ENCODE measurements at regions not wholly inside any gene's neighbourhood (a gene's known extent, or its start where the extent isn't known, plus 50 kb on each side); places are given as distances from the start of the nearest gene placed in this dataset.

DNA sequence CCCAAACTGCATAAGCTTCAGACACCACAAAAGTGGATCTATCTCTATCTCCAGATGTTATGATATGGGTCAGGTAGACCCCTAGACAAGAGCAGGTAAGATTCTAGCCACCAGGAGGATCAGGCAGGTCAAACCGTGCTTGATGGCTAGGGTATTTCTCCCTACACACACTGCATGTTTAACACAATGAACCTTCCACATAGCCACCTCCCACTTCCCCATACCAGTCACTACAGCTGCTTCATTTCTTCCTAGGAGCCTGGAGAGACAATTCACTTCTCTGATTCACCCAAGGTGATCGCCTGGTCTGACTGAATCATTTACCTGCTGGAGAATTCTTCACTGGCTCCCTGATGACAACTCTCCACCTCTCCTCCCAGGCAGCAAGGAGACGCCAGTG, 66.0 kb upstream of the MYCN start:
- H2BK5ac ChIP-seq (ENCODE audit: low read depth, low read length): no peak overlapping the region
- FAIRE-seq: no peak
- no peak overlapping the region for H2BK20ac ChIP-seq (ENCODE audit: low read length)
- no peak overlapping the region for H4K91ac ChIP-seq (replicated peaks; ENCODE audit: insufficient read length, low read length)
- peaks cover 3 to 7% of the 10 kb centered on the region in 2 experiments; a peak in 2 of 4 replicates for H3K9me3 ChIP-seq (ENCODE audit: insufficient read depth in 2 of 2, low read depth in 1 of 2, low read length in 1 of 2)
- no peak overlapping the region for H2BK15ac ChIP-seq (ENCODE audit: low read length)
- 76% methylated on average over 3 of the region's 3 CpGs; no CpG with 5 or more reads in 1 of the 2 experiments for WGBS, 2 experiments (ENCODE audit: extremely low coverage in 1 of 2, insufficient coverage in 1 of 2, insufficient read length in 1 of 2, insufficient replicate concordance in 2 of 2, low coverage in 1 of 2, low lambda C conversion rate in 2 of 2, missing lambda C conversion rate in 1 of 2)
- no peaks in the 10 kb centered on the region for H3K36me3 ChIP-seq (ENCODE audit: control insufficient read depth in 2 of 4, insufficient read depth in 4 of 4, low read length in 3 of 4)
- no peak overlapping the region for H4K5ac ChIP-seq (ENCODE audit: insufficient read length, low read depth, low read length)
- H2BK12ac ChIP-seq (ENCODE audit: low read depth, low read length): no peak overlapping the region
- no peaks in the 10 kb centered on the region for H3K79me2 ChIP-seq (ENCODE audit: control insufficient read depth in 1 of 2, insufficient read depth in 2 of 2, low read length in 2 of 2)
- no peak overlapping the region for H3K4ac ChIP-seq (replicated peaks; ENCODE audit: insufficient read length, low read depth, low read length)
- no peak for DNase-seq (ENCODE audit: low read depth in 1 of 2, low spot score in 2 of 2)
- no peak overlapping the region for H3K23ac ChIP-seq (ENCODE audit: insufficient read length)
- H3K4me1 ChIP-seq (replicated peaks in 1 of 4; ENCODE audit: control insufficient read depth in 3 of 4, insufficient read depth in 4 of 4, low read length in 3 of 4): no peaks in the 10 kb centered on the region
- no peaks in the 10 kb centered on the region for H3K27me3 ChIP-seq (replicated peaks in 1 of 4; ENCODE audit: control insufficient read depth in 3 of 4, extremely low read depth in 1 of 4, insufficient read depth in 3 of 4, low read length in 3 of 4)
- POLR2A ChIA-PET (ENCODE audit: partially characterized antibody): no interaction called here
- H2AK5ac ChIP-seq (ENCODE audit: low read depth, low read length): no peak overlapping the region
- H2AFZ ChIP-seq (ENCODE audit: low read length): peak overlapping the region; percentile 85; the same call in 1 of the 2 replicates
- H3K27ac ChIP-seq (ENCODE audit: low read depth, low read length): no peak overlapping the region
- H3K4me3 ChIP-seq (ENCODE audit: extremely low read depth in 1 of 4, insufficient read depth in 2 of 4, low read depth in 3 of 4, low read length in 4 of 4): no peak overlapping the region
- no peak overlapping the region for H3K56ac ChIP-seq (replicated peaks; ENCODE audit: insufficient read length, low read depth, low read length)
- H3K18ac ChIP-seq (ENCODE audit: extremely low read depth, low read length): no peak overlapping the region
- H2BK120ac ChIP-seq (replicated peaks; ENCODE audit: low read depth, low read length): no peak overlapping the region
- H3K4me2 ChIP-seq (ENCODE audit: insufficient read depth in 1 of 2, low read depth in 2 of 2, low read length in 2 of 2): no peak overlapping the region
- no peaks in the 10 kb centered on the region for H3K79me1 ChIP-seq (ENCODE audit: low read depth, low read length)
- no peak overlapping the region for H3K14ac ChIP-seq (ENCODE audit: insufficient read length)
- H4K8ac ChIP-seq (ENCODE audit: extremely low read depth, insufficient read depth, low read length): no peak overlapping the region
- CTCF ChIA-PET (ENCODE audit: partially characterized antibody): interaction anchor here (1.0 to 1.5 kb wide), 4 partner anchors 12 to 159 kb away, joined by 3 to 6 read pairs (median 4); no protein-coding TSS in a partner anchor
- no peak overlapping the region for H3K9ac ChIP-seq (replicated peaks in 1 of 4; ENCODE audit: extremely low read depth in 1 of 4, low read depth in 3 of 4, low read length in 3 of 4)
- no peaks in the 10 kb centered on the region for H3K23me2 ChIP-seq (ENCODE audit: low read depth, low read length)
- no peaks in the 10 kb centered on the region for H4K20me1 ChIP-seq (replicated peaks in 1 of 2; ENCODE audit: control insufficient read depth in 1 of 2, insufficient read depth in 2 of 2, low read length in 2 of 2)
- TF ChIP-seq RXRA (IDR thresholded peaks at IDR 0.05; ENCODE audit: insufficient read depth, low read depth, low read length): no peak
- TF ChIP-seq RAD21 (IDR thresholded peaks at IDR 0.05 in 1 of 2, conservative IDR thresholded peaks at IDR 0.05 in 1 of 2; ENCODE audit: low read depth in 2 of 2, low read length in 2 of 2): peak in 1 of 2 experiments; percentile 7; a peak in 1 of 4 replicates
- no peak for TF ChIP-seq TCF12 (IDR thresholded peaks at IDR 0.05; ENCODE audit: low read depth, low read length)
- no peak for TF ChIP-seq KDM1A (IDR thresholded peaks at IDR 0.05; ENCODE audit: borderline replicate concordance, low read length)
